ENCODE measurements at regions not wholly inside any gene's neighbourhood (a gene's known extent, or its start where the extent isn't known, plus 50 kb on each side); places are given as distances from the start of the nearest gene placed in this dataset.
A peak's percentile ranks its signal among the peaks of the same experiment; 100 is the strongest.

GRCh38 chr17:17401271-17401781 is 75.5 kb upstream of the MED9 start:
- no peak overlapping the region for H3K27ac ChIP-seq
- H3K36me3 ChIP-seq (ENCODE audit: low read depth), result no peaks in the 10 kb centered on the region
- H3K9me2 ChIP-seq (ENCODE audit: insufficient read depth), result no peaks in the 10 kb centered on the region
- H2AFZ ChIP-seq, result no peak overlapping the region
- no peaks in the 10 kb centered on the region for H3K79me2 ChIP-seq (ENCODE audit: insufficient read depth)
- no peak overlapping the region for H3K4me3 ChIP-seq
- in situ Hi-C loops (cut with MboI), result no loop called here
- H3K9me3 ChIP-seq (ENCODE audit: low read depth), result no peaks in the 10 kb centered on the region
- H3K4me2 ChIP-seq (ENCODE audit: unreplicated experiment), result no peak overlapping the region
- DNase-seq, result peak; percentile 71
- no peak overlapping the region for H3K9ac ChIP-seq
- no peaks in the 10 kb centered on the region for H4K20me1 ChIP-seq (ENCODE audit: insufficient read depth)
- H3K27me3 ChIP-seq (replicated peaks; ENCODE audit: insufficient read depth), result no peaks in the 10 kb centered on the region
- H3K4me1 ChIP-seq (ENCODE audit: insufficient read depth), result peaks cover 29% of the 10 kb centered on the region
- 69 to 71% methylated on average over 10 to 12 of the region's 12 CpGs for WGBS, 2 experiments (ENCODE audit: low coverage in 1 of 2, low lambda C conversion rate in 2 of 2, missing lambda C conversion rate in 2 of 2)
- H3F3A ChIP-seq (ENCODE audit: insufficient read depth), result peaks cover 9% of the 10 kb centered on the region
- TF ChIP-seq EZH2 (IDR thresholded peaks at IDR 0.05; ENCODE audit: insufficient read depth, poor library complexity, severe bottlenecking) (no peak), EZH2phosphoT487 (IDR thresholded peaks at IDR 0.05; ENCODE audit: insufficient read depth, low read depth) (no peak)

DNA sequence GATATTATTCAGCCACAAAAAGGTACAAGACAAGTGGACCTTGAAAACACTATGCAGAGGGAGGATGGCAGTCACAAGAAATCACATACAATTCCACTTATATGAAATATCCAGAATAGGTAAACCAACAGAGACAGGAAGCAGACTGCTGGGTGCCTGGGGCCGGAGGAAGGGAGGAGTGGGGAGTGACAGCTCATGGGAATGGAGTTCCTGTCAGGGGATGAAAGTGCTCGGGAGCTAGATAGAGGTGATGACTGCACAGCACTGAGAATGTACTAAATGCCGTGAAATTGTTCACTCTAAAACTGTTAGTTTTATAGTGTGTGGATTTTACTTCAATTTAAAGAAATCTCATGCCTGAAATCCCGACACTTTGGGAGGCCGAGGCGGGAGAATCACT is 74.2 kb upstream of the MED9 start:
- Histone ChIP-seq H3K27ac (no peak overlapping the region; the same call in 1 of the 2 replicates), H3K79me2 (ENCODE audit: insufficient read depth) (no peaks in the 10 kb centered on the region), H4K20me1 (ENCODE audit: insufficient read depth) (no peaks in the 10 kb centered on the region), H3K9ac (no peak overlapping the region), H2AFZ (no peak overlapping the region), H3K36me3 (ENCODE audit: low read depth) (no peaks in the 10 kb centered on the region), H3K9me2 (ENCODE audit: insufficient read depth) (no peaks in the 10 kb centered on the region), H3F3A (ENCODE audit: insufficient read depth) (peaks cover 9% of the 10 kb centered on the region), H3K9me3 (ENCODE audit: low read depth) (no peaks in the 10 kb centered on the region), H3K4me2 (ENCODE audit: unreplicated experiment) (no peak overlapping the region), H3K4me1 (ENCODE audit: insufficient read depth) (peaks cover 29% of the 10 kb centered on the region), H3K27me3 (replicated peaks; ENCODE audit: insufficient read depth) (no peaks in the 10 kb centered on the region), H3K4me3 (no peak overlapping the region)
- no peak for TF ChIP-seq EZH2phosphoT487 (IDR thresholded peaks at IDR 0.05; ENCODE audit: insufficient read depth, low read depth)
- no peak for TF ChIP-seq EZH2 (IDR thresholded peaks at IDR 0.05; ENCODE audit: insufficient read depth, poor library complexity, severe bottlenecking)
- DNase-seq, result peak; percentile 51
- in situ Hi-C loops (cut with MboI), result no loop called here
- WGBS, 2 experiments (ENCODE audit: low coverage in 1 of 2, low lambda C conversion rate in 2 of 2, missing lambda C conversion rate in 2 of 2), result 55 to 57% methylated on average over 6 of the region's 6 CpGs

DNA sequence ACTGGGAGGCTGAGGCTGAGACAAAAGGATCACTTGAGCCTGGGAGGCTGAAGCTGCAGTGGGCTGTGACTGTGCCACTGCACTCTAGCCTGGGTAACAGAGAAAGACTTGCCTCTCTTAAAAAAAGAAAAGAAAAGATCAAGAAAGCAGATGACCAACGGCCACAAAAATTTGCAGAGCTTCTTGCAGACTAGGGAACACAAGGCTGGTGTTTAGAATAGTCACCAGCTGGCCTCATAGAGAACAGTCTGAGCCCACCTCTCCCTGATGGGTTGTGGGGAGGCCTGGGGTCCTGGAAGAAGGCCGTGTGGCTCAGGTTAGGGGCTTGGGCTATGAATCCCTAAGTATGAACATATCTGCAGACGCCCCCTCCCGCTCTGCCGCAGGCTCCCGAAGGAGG is 73.7 kb upstream of the MED9 start:
- Histone ChIP-seq H3K36me3 (ENCODE audit: low read depth) (no peaks in the 10 kb centered on the region), H4K20me1 (ENCODE audit: insufficient read depth) (no peaks in the 10 kb centered on the region), H2AFZ (no peak overlapping the region), H3K27ac (no peak overlapping the region), H3K27me3 (replicated peaks; ENCODE audit: insufficient read depth) (no peaks in the 10 kb centered on the region), H3K9me2 (ENCODE audit: insufficient read depth) (no peaks in the 10 kb centered on the region), H3F3A (ENCODE audit: insufficient read depth) (peaks cover 9% of the 10 kb centered on the region), H3K9ac (no peak overlapping the region), H3K4me3 (no peak overlapping the region), H3K4me2 (ENCODE audit: unreplicated experiment) (no peak overlapping the region), H3K4me1 (ENCODE audit: insufficient read depth) (peaks cover 29% of the 10 kb centered on the region), H3K79me2 (ENCODE audit: insufficient read depth) (no peaks in the 10 kb centered on the region), H3K9me3 (ENCODE audit: low read depth) (no peaks in the 10 kb centered on the region)
- DNase-seq, result no peak
- 81 to 83% methylated on average over 6 of the region's 6 CpGs for whole genome bisulfite sequencing, 2 experiments (ENCODE audit: low coverage in 1 of 2, low lambda C conversion rate in 2 of 2, missing lambda C conversion rate in 2 of 2)
- in situ Hi-C loops (cut with MboI), result no loop called here
- TF ChIP-seq EZH2 (IDR thresholded peaks at IDR 0.05; ENCODE audit: insufficient read depth, poor library complexity, severe bottlenecking) (no peak), EZH2phosphoT487 (IDR thresholded peaks at IDR 0.05; ENCODE audit: insufficient read depth, low read depth) (no peak)

GRCh38 chr17:17403899-17404576 is 72.8 kb upstream of the MED9 start:
- no peak overlapping the region for H3K4me2 ChIP-seq (ENCODE audit: unreplicated experiment)
- H4K20me1 ChIP-seq (ENCODE audit: insufficient read depth), result no peaks in the 10 kb centered on the region
- H3K36me3 ChIP-seq (ENCODE audit: low read depth), result no peaks in the 10 kb centered on the region
- in situ Hi-C loops (cut with MboI), result no loop called here
- no peaks in the 10 kb centered on the region for H3K9me3 ChIP-seq (ENCODE audit: low read depth)
- H3K27ac ChIP-seq, result no peak overlapping the region
- WGBS, 2 experiments (ENCODE audit: low coverage in 1 of 2, low lambda C conversion rate in 2 of 2, missing lambda C conversion rate in 2 of 2), result 86 to 89% methylated on average over 16 to 17 of the region's 17 CpGs
- H3K9me2 ChIP-seq (ENCODE audit: insufficient read depth), result no peaks in the 10 kb centered on the region
- H3K4me1 ChIP-seq (ENCODE audit: insufficient read depth), result peaks cover 24% of the 10 kb centered on the region
- H2AFZ ChIP-seq, result no peak overlapping the region
- no peaks in the 10 kb centered on the region for H3K27me3 ChIP-seq (replicated peaks; ENCODE audit: insufficient read depth)
- H3K9ac ChIP-seq, result no peak overlapping the region
- TF ChIP-seq EZH2phosphoT487 (IDR thresholded peaks at IDR 0.05; ENCODE audit: insufficient read depth, low read depth) (no peak), EZH2 (IDR thresholded peaks at IDR 0.05; ENCODE audit: insufficient read depth, poor library complexity, severe bottlenecking) (no peak)
- H3K79me2 ChIP-seq (ENCODE audit: insufficient read depth), result no peaks in the 10 kb centered on the region
- H3K4me3 ChIP-seq, result no peak overlapping the region
- H3F3A ChIP-seq (ENCODE audit: insufficient read depth), result peaks cover 9% of the 10 kb centered on the region
- DNase-seq, result no peak
